ENCODE measurements at regions not wholly inside any gene's neighbourhood (a gene's known extent, or its start where the extent isn't known, plus 50 kb on each side); places are given as distances from the start of the nearest gene placed in this dataset.

DNA sequence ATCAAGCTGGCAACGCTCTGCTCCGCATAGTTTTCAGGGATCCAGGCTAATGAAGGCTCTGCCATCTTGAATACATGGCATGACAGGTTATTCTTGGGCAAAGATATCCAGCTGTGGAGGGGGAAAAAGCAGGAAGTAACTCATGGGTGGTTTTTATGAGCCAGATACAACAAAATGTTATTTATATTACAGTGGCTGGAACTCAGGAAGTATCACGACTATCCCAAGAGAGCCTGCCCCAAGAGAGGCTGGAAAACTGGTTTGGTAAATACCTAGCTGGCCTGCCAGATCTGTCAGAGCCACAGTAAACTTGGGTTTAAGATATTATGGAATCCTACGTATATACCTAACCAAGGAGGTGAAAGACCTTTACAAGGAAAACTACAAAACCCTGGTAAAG is 462.8 kb upstream of the ANKRD30A start:
- H3K4me1 ChIP-seq (ENCODE audit: low read length), result no peaks in the 10 kb centered on the region
- H3K4me3 ChIP-seq (ENCODE audit: low read length), result no peak overlapping the region
- no peak overlapping the region for H3K27ac ChIP-seq (ENCODE audit: low read length)
- H4K20me1 ChIP-seq (ENCODE audit: insufficient read depth, low read length), result no peaks in the 10 kb centered on the region
- H3K79me2 ChIP-seq (ENCODE audit: low read length), result no peaks in the 10 kb centered on the region
- H3K27me3 ChIP-seq (ENCODE audit: low read depth, low read length), result no peaks in the 10 kb centered on the region
- no peak overlapping the region for H3K4me2 ChIP-seq (ENCODE audit: low read length)
- H3K36me3 ChIP-seq (replicated peaks; ENCODE audit: low read depth, low read length), result no peaks in the 10 kb centered on the region
- no peak overlapping the region for H2AFZ ChIP-seq (ENCODE audit: low read depth, low read length)
- H3K9me3 ChIP-seq (ENCODE audit: insufficient read depth, low read length), result no peaks in the 10 kb centered on the region
- no peak overlapping the region for H3K9ac ChIP-seq (ENCODE audit: low read length)
- TF ChIP-seq EZH2phosphoT487 (IDR thresholded peaks at IDR 0.05; ENCODE audit: low read depth), result no peak
- TF ChIP-seq, protein P1, sequence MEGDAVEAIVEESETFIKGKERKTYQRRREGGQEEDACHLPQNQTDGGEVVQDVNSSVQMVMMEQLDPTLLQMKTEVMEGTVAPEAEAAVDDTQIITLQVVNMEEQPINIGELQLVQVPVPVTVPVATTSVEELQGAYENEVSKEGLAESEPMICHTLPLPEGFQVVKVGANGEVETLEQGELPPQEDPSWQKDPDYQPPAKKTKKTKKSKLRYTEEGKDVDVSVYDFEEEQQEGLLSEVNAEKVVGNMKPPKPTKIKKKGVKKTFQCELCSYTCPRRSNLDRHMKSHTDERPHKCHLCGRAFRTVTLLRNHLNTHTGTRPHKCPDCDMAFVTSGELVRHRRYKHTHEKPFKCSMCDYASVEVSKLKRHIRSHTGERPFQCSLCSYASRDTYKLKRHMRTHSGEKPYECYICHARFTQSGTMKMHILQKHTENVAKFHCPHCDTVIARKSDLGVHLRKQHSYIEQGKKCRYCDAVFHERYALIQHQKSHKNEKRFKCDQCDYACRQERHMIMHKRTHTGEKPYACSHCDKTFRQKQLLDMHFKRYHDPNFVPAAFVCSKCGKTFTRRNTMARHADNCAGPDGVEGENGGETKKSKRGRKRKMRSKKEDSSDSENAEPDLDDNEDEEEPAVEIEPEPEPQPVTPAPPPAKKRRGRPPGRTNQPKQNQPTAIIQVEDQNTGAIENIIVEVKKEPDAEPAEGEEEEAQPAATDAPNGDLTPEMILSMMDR (IDR thresholded peaks at IDR 0.05; ENCODE audit: low read depth, low read length), result no peak

DNA sequence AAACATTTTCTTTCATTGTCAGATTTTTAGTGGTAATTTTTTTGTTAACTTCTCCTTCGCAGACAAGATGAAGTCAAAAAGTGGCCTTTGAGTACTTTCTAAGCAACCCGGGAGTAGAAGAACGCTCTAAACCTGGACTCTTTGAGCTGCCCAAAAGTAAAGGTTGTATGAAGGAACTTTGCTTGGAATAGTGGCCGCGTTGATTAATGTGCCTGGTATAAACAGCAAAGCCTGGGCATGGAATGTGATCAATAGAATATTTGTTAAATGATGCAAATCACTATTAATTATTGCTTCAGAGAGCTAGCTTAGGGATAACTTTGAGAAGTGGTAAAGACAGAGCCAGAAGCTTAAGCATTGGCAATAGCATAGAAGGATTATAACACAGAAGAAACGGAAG is 475.1 kb upstream of the ANKRD30A start:
- Histone ChIP-seq H3K36me3 (replicated peaks; ENCODE audit: low read depth, low read length) (no peaks in the 10 kb centered on the region), H3K79me2 (ENCODE audit: low read length) (no peaks in the 10 kb centered on the region), H3K27me3 (ENCODE audit: low read depth, low read length) (no peaks in the 10 kb centered on the region), H3K9ac (ENCODE audit: low read length) (no peak overlapping the region), H3K4me3 (ENCODE audit: low read length) (no peak overlapping the region), H2AFZ (ENCODE audit: low read depth, low read length) (no peak overlapping the region), H3K4me2 (ENCODE audit: low read length) (no peak overlapping the region), H3K9me3 (ENCODE audit: insufficient read depth, low read length) (no peaks in the 10 kb centered on the region), H3K27ac (ENCODE audit: low read length) (no peak overlapping the region), H3K4me1 (ENCODE audit: low read length) (no peaks in the 10 kb centered on the region), H4K20me1 (ENCODE audit: insufficient read depth, low read length) (no peaks in the 10 kb centered on the region)
- no peak for TF ChIP-seq EZH2phosphoT487 (IDR thresholded peaks at IDR 0.05; ENCODE audit: low read depth)
- TF ChIP-seq, protein P1 (IDR thresholded peaks at IDR 0.05; ENCODE audit: low read depth, low read length), result no peak

DNA sequence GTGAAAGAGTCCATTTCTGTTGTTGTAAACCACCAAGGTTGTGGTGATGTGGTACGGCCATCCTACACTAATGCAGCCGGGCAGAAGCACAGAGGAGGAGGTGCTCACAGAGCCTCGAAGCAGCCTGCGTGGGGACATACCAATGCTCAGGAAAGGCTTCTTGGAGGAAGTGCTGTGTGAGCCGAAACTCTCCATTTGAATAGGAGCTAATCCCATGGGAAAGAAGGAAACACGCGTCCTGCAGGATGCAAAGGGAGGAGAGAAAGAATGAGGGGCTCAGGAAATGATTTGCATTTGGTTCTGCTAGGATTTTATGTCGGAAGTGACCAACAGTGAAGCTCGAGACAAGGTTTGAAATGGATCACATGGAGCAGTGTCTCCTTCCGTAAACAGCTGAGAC is 477.9 kb upstream of the ANKRD30A start:
- Histone ChIP-seq H3K79me2 (ENCODE audit: low read length) (no peaks in the 10 kb centered on the region), H3K9me3 (ENCODE audit: insufficient read depth, low read length) (no peaks in the 10 kb centered on the region), H3K4me2 (ENCODE audit: low read length) (no peak overlapping the region), H3K36me3 (replicated peaks; ENCODE audit: low read depth, low read length) (no peaks in the 10 kb centered on the region), H4K20me1 (ENCODE audit: insufficient read depth, low read length) (no peaks in the 10 kb centered on the region), H3K4me3 (ENCODE audit: low read length) (no peak overlapping the region), H3K9ac (ENCODE audit: low read length) (no peak overlapping the region), H3K27ac (ENCODE audit: low read length) (no peak overlapping the region), H3K4me1 (ENCODE audit: low read length) (no peaks in the 10 kb centered on the region), H3K27me3 (ENCODE audit: low read depth, low read length) (no peaks in the 10 kb centered on the region), H2AFZ (ENCODE audit: low read depth, low read length) (no peak overlapping the region)
- TF ChIP-seq, protein P1 (IDR thresholded peaks at IDR 0.05; ENCODE audit: low read depth, low read length), result no peak
- TF ChIP-seq EZH2phosphoT487 (IDR thresholded peaks at IDR 0.05; ENCODE audit: low read depth), result no peak

DNA sequence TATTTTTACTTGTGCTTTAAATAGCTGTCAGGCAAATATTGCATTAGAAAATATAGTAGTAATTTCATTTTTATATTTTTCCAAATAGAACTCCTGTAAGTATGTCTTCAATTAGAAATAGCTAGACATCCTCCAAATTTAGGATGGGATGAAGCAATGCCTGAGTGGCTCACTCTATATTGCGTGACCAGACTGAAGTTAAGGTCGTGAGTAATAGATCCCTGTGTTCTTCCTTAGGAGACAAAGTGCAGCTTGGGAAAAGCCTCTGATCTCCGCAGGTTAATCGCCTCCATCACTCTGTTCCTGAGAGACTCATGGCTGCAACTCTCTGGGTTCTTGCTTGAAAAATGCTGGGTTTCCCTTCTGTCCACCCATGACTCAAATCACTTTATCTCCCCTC is 484.8 kb upstream of the ANKRD30A start:
- H3K27ac ChIP-seq (ENCODE audit: low read length), result no peak overlapping the region
- no peaks in the 10 kb centered on the region for H3K9me3 ChIP-seq (ENCODE audit: insufficient read depth, low read length)
- no peaks in the 10 kb centered on the region for H4K20me1 ChIP-seq (ENCODE audit: insufficient read depth, low read length)
- H3K79me2 ChIP-seq (ENCODE audit: low read length), result no peaks in the 10 kb centered on the region
- no peak overlapping the region for H2AFZ ChIP-seq (ENCODE audit: low read depth, low read length)
- H3K4me3 ChIP-seq (ENCODE audit: low read length), result no peak overlapping the region
- H3K36me3 ChIP-seq (replicated peaks; ENCODE audit: low read depth, low read length), result no peaks in the 10 kb centered on the region
- no peak overlapping the region for H3K9ac ChIP-seq (ENCODE audit: low read length)
- no peak for TF ChIP-seq EZH2phosphoT487 (IDR thresholded peaks at IDR 0.05; ENCODE audit: low read depth)
- no peaks in the 10 kb centered on the region for H3K27me3 ChIP-seq (ENCODE audit: low read depth, low read length)
- no peak overlapping the region for H3K4me2 ChIP-seq (ENCODE audit: low read length)
- H3K4me1 ChIP-seq (ENCODE audit: low read length), result no peaks in the 10 kb centered on the region

Data from OCI-LY3 (cell line).